Neural cell (in vitro differentiated cells): ENCODE measurements at regions not wholly inside any gene's neighbourhood (a gene's known extent, or its start where the extent isn't known, plus 50 kb on each side); places are given as distances from the start of the nearest gene placed in this dataset.

ENCODE experiments used
- H2AFZ ChIP-seq: fragments of 200-600, 300-800 bp; sonication (generic), shearing (Covaris generic); 2 replicates; pipeline ENCODE4 v1.6.0; 2014; ENCODE audit warnings: low read depth, mild to moderate bottlenecking, antibody characterized with exemption, low read length, moderate library complexity
- H3F3A ChIP-seq: fragments of 200-600 bp; shearing (Covaris generic); 2 replicates; pipeline ENCODE4 v1.6.1; 2016; ENCODE audit warnings: mild to moderate bottlenecking, moderate library complexity, mixed read lengths, antibody characterized with exemption, low read length; ENCODE audit not compliant: insufficient read depth, poor library complexity, severe bottlenecking
- H3K27ac ChIP-seq: fragments of 200-600, 300-800 bp; sonication (generic), shearing (Covaris generic); 2 replicates; pipeline ENCODE4 v1.5.1; 2014; ENCODE audit warnings: mild to moderate bottlenecking, low read length, moderate library complexity
- H3K27me3 ChIP-seq: fragments of 300-800, 200-600 bp; sonication (generic), shearing (Covaris generic); 2 replicates; pipeline ENCODE4 v1.6.0; 2014; ENCODE audit warnings: mild to moderate bottlenecking, low read depth, low read length, moderate library complexity; ENCODE audit not compliant: insufficient read depth
- H3K36me3 ChIP-seq: fragments of 300-800, 200-600 bp; sonication (generic), shearing (Covaris generic); 2 replicates; pipeline ENCODE4 v1.5.1; 2014; ENCODE audit warnings: mild to moderate bottlenecking, antibody characterized with exemption, low read length, moderate library complexity; ENCODE audit not compliant: insufficient read depth
- H3K4me2 ChIP-seq: fragments of 300-800, 200-600 bp; sonication (generic), shearing (Covaris generic); 2 replicates; pipeline ENCODE4 v1.6.0; 2014; ENCODE audit warnings: mild to moderate bottlenecking, low read length
- H3K4me3 ChIP-seq: fragments of 300-800, 200-600 bp; sonication (generic), shearing (Covaris generic); 2 replicates; pipeline ENCODE4 v1.5.1; 2014; ENCODE audit warnings: mild to moderate bottlenecking, low read length, moderate library complexity
- H3K79me2 ChIP-seq: fragments of 200-600 bp; shearing (Covaris generic); replicated peaks from 2 replicates; pipeline ENCODE4 v1.6.0; 2014; ENCODE audit warnings: mild to moderate bottlenecking, low read length, moderate library complexity; ENCODE audit not compliant: insufficient read depth
- H3K9ac ChIP-seq: fragments of 300-800, 200-600 bp; sonication (generic), shearing (Covaris generic); 2 replicates; pipeline ENCODE4 v1.6.1; 2016; ENCODE audit warnings: mild to moderate bottlenecking, low read length, mixed read lengths
- H3K9me2 ChIP-seq: fragments of 200-600 bp; shearing (Covaris generic); 2 replicates; pipeline ENCODE4 v1.6.1; 2016; ENCODE audit warnings: mild to moderate bottlenecking, low read length, mixed read lengths; ENCODE audit not compliant: insufficient read depth
- H3K9me3 ChIP-seq: fragments of 200-600, 300-800 bp; sonication (generic), shearing (Covaris generic); 2 replicates; pipeline ENCODE4 v1.6.1; 2016; ENCODE audit warnings: mild to moderate bottlenecking, mixed run types, low read length, moderate library complexity, mixed read lengths
- H4K20me1 ChIP-seq: fragments of 200-600 bp; shearing (Covaris generic); 2 replicates; pipeline ENCODE4 v1.6.1; 2016; ENCODE audit warnings: mild to moderate bottlenecking, mixed run types; ENCODE audit not compliant: insufficient read depth
- EP300 ChIP-seq: fragments of 450-650 bp; conservative IDR thresholded peaks from 2 replicates; pipeline ENCODE4 v1.6.1; 2014; ENCODE audit warnings: antibody characterized with exemption, mild to moderate bottlenecking, moderate library complexity; ENCODE audit not compliant: poor library complexity, severe bottlenecking
- EZH2 ChIP-seq: fragments of 200-600, 300-800 bp; shearing (Covaris generic), sonication (generic); IDR thresholded peaks from 2 replicates; pipeline ENCODE4 v1.6.1; 2014; ENCODE audit warnings: antibody characterized with exemption, low read length, borderline replicate concordance, mild to moderate bottlenecking; ENCODE audit not compliant: insufficient read depth, poor library complexity, severe bottlenecking
- MXI1 ChIP-seq: fragments of 450-650 bp; conservative IDR thresholded peaks from 2 replicates; pipeline ENCODE4 v1.6.1; 2014; ENCODE audit warnings: antibody characterized with exemption, mild to moderate bottlenecking; ENCODE audit not compliant: poor library complexity, severe bottlenecking
- POLR2AphosphoS5 ChIP-seq: IDR thresholded peaks from 2 replicates; pipeline ENCODE4 v1.6.1; 2012
- RAD21 ChIP-seq: fragments of 450-650 bp; conservative IDR thresholded peaks from 2 replicates; pipeline ENCODE4 v1.6.1; 2014; ENCODE audit warnings: antibody characterized with exemption, mild to moderate bottlenecking, moderate library complexity
- SMC3 ChIP-seq: fragments of 450-650 bp; conservative IDR thresholded peaks from 2 replicates; pipeline ENCODE4 v1.6.1; 2014; ENCODE audit warnings: antibody characterized with exemption, mild to moderate bottlenecking, moderate library complexity; ENCODE audit not compliant: poor library complexity
- TAF1 ChIP-seq: IDR thresholded peaks from 2 replicates; pipeline ENCODE4 v1.6.1; 2012; ENCODE audit warnings: low read depth
- TF ChIP-seq, protein P1 (sequence below): IDR thresholded peaks from 2 replicates; pipeline ENCODE4 v1.6.1; 2012; ENCODE audit warnings: borderline replicate concordance
- TF ChIP-seq, protein P2 (sequence below): fragments of 450-650 bp; IDR thresholded peaks from 2 replicates; pipeline ENCODE4 v1.5.1; 2014; ENCODE audit warnings: antibody characterized with exemption, mild to moderate bottlenecking, moderate library complexity; ENCODE audit not compliant: poor library complexity, severe bottlenecking

DNA sequence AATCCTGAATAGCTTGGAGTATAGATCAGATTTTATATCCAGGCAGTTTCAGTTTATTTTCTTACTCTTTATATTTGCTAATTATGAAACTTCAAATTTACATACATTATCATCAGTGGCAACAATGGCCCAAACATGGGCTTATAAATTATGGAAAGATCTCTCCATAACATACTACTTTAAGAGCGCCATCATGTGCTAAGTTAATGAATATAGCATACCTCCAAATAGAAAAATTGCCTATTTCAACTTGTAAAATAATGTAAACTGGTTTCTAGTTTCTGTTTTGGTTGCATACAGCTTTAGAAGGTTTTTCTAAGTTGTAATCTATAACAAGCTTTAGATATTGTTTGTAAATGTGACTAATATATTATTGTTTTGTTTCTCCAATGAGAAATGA lies 531.3 kb upstream of the UBE2E2 start:
- no peaks in the 10 kb centered on the region for H4K20me1 ChIP-seq
- no peak overlapping the region for H2AFZ ChIP-seq
- no peaks in the 10 kb centered on the region for H3F3A ChIP-seq
- no peak overlapping the region for H3K27ac ChIP-seq
- no peak overlapping the region for H3K4me2 ChIP-seq
- no peaks in the 10 kb centered on the region for H3K79me2 ChIP-seq
- no peaks in the 10 kb centered on the region for H3K9me2 ChIP-seq
- no peaks in the 10 kb centered on the region for H3K36me3 ChIP-seq
- H3K4me3 ChIP-seq: no peak overlapping the region
- no peaks in the 10 kb centered on the region for H3K9me3 ChIP-seq
- H3K9ac ChIP-seq: no peak overlapping the region
- TF ChIP-seq, protein P1, sequence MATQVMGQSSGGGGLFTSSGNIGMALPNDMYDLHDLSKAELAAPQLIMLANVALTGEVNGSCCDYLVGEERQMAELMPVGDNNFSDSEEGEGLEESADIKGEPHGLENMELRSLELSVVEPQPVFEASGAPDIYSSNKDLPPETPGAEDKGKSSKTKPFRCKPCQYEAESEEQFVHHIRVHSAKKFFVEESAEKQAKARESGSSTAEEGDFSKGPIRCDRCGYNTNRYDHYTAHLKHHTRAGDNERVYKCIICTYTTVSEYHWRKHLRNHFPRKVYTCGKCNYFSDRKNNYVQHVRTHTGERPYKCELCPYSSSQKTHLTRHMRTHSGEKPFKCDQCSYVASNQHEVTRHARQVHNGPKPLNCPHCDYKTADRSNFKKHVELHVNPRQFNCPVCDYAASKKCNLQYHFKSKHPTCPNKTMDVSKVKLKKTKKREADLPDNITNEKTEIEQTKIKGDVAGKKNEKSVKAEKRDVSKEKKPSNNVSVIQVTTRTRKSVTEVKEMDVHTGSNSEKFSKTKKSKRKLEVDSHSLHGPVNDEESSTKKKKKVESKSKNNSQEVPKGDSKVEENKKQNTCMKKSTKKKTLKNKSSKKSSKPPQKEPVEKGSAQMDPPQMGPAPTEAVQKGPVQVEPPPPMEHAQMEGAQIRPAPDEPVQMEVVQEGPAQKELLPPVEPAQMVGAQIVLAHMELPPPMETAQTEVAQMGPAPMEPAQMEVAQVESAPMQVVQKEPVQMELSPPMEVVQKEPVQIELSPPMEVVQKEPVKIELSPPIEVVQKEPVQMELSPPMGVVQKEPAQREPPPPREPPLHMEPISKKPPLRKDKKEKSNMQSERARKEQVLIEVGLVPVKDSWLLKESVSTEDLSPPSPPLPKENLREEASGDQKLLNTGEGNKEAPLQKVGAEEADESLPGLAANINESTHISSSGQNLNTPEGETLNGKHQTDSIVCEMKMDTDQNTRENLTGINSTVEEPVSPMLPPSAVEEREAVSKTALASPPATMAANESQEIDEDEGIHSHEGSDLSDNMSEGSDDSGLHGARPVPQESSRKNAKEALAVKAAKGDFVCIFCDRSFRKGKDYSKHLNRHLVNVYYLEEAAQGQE: no peak
- TF ChIP-seq TAF1 (no peak), MXI1 (no peak), RAD21 (no peak)
- no peaks in the 10 kb centered on the region for H3K27me3 ChIP-seq

DNA sequence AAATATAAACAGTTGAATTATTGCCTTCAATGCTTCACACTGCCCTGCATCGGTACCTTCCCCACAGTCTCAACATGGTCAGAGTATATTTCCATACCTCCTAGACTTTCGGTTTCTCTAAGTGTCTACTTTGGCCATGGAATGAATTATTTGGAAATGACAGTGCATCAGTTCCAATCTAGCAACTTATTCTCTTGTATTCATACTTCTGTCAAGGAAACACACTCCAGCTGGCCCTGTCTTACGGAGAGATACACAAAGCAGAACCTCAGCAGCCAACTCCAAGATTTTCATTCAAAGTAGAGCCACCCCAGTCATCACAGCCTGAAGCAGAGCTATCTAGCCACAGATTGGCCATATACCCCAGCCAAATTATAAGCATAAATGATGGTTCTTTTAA lies 518.4 kb upstream of the UBE2E2 start:
- no peak overlapping the region for H3K4me3 ChIP-seq
- H3K79me2 ChIP-seq: no peaks in the 10 kb centered on the region
- H4K20me1 ChIP-seq: no peaks in the 10 kb centered on the region
- no peak for TF ChIP-seq EZH2
- no peak for TF ChIP-seq POLR2AphosphoS5
- TF ChIP-seq TAF1: no peak
- TF ChIP-seq RAD21: no peak
- TF ChIP-seq, protein P1: no peak
- TF ChIP-seq EP300: no peak
- no peak for TF ChIP-seq SMC3
- TF ChIP-seq, protein P2, sequence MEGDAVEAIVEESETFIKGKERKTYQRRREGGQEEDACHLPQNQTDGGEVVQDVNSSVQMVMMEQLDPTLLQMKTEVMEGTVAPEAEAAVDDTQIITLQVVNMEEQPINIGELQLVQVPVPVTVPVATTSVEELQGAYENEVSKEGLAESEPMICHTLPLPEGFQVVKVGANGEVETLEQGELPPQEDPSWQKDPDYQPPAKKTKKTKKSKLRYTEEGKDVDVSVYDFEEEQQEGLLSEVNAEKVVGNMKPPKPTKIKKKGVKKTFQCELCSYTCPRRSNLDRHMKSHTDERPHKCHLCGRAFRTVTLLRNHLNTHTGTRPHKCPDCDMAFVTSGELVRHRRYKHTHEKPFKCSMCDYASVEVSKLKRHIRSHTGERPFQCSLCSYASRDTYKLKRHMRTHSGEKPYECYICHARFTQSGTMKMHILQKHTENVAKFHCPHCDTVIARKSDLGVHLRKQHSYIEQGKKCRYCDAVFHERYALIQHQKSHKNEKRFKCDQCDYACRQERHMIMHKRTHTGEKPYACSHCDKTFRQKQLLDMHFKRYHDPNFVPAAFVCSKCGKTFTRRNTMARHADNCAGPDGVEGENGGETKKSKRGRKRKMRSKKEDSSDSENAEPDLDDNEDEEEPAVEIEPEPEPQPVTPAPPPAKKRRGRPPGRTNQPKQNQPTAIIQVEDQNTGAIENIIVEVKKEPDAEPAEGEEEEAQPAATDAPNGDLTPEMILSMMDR: no peak
- TF ChIP-seq MXI1: no peak
- no peak overlapping the region for H3K9ac ChIP-seq
- H3K27ac ChIP-seq: no peak overlapping the region
- H3K4me2 ChIP-seq: no peak overlapping the region
- no peaks in the 10 kb centered on the region for H3K27me3 ChIP-seq
- H2AFZ ChIP-seq: no peak overlapping the region
- no peaks in the 10 kb centered on the region for H3K9me2 ChIP-seq
- H3F3A ChIP-seq: no peaks in the 10 kb centered on the region
- no peaks in the 10 kb centered on the region for H3K9me3 ChIP-seq
- H3K36me3 ChIP-seq: no peaks in the 10 kb centered on the region
